ENCODE measurements at regions not wholly inside any gene's neighbourhood (a gene's known extent, or its start where the extent isn't known, plus 50 kb on each side); places are given as distances from the start of the nearest gene placed in this dataset.

DNA sequence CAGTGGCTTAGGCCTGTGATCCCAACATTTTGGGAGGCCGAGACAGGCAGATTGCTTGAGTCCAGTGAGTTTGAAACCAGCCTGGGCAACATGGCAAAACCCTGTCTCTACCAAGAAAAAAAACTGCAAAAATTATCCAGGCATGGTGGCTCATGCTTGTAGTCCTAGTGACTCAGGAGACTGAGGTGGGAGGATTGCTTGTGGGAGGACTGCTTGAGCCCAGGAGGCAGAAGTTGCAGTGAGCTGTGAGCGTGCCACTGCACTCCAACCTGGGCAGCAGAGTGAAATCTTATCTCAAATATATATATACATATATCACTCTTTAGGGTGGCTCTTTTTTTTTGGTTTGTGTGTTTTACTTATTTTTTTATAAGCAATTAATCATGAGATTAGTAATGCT is 83.7 kb upstream of the WDR72 start:
- no peaks in the 10 kb centered on the region for H3K79me2 ChIP-seq (ENCODE audit: control insufficient read depth, insufficient read depth, low read length)
- dilution Hi-C loops (cut with MboI; ENCODE audit: extremely low pct_ligation_motif_present, low sequenced_read_pairs), result no loop called here
- H3K9me3 ChIP-seq (ENCODE audit: control insufficient read depth, low read depth, low read length), result no peaks in the 10 kb centered on the region
- H3K36me3 ChIP-seq (ENCODE audit: control insufficient read depth in 2 of 2, extremely low read depth in 1 of 2, insufficient read depth in 2 of 2, low read length in 2 of 2), result no peaks in the 10 kb centered on the region
- no peaks in the 10 kb centered on the region for H4K20me1 ChIP-seq (ENCODE audit: control insufficient read depth, extremely low read depth, insufficient read depth, low read length)
- no peak overlapping the region for H3K9ac ChIP-seq (ENCODE audit: control insufficient read depth, extremely low read depth, insufficient read depth, low read length)
- no peaks in the 10 kb centered on the region for H3K4me1 ChIP-seq (ENCODE audit: control insufficient read depth, extremely low read depth, insufficient read depth, low read length)
- no peak overlapping the region for H3K27ac ChIP-seq (ENCODE audit: control insufficient read depth, insufficient read depth, low read length)
- H3K27me3 ChIP-seq (ENCODE audit: control insufficient read depth, extremely low read depth, insufficient read depth, low read length), result no peaks in the 10 kb centered on the region
- H3K9me1 ChIP-seq (ENCODE audit: control insufficient read depth, extremely low read depth, insufficient read depth, low read length), result no peaks in the 10 kb centered on the region
- no peak overlapping the region for H3K4me2 ChIP-seq (ENCODE audit: control insufficient read depth, extremely low read depth, insufficient read depth, low read depth, low read length)
- FAIRE-seq, result no peak
- no peak for DNase-seq (ENCODE audit: low read depth, low spot score)
- no peak overlapping the region for H2AFZ ChIP-seq (ENCODE audit: control insufficient read depth, low read length)
- H3K4me3 ChIP-seq (ENCODE audit: control insufficient read depth in 2 of 3, extremely low read depth in 1 of 3, insufficient read depth in 2 of 3, low read depth in 1 of 3, low read length in 3 of 3), result no peak overlapping the region
- TF ChIP-seq EZH2 (IDR thresholded peaks at IDR 0.05; ENCODE audit: low read length), result no peak
- TF ChIP-seq, protein P1, sequence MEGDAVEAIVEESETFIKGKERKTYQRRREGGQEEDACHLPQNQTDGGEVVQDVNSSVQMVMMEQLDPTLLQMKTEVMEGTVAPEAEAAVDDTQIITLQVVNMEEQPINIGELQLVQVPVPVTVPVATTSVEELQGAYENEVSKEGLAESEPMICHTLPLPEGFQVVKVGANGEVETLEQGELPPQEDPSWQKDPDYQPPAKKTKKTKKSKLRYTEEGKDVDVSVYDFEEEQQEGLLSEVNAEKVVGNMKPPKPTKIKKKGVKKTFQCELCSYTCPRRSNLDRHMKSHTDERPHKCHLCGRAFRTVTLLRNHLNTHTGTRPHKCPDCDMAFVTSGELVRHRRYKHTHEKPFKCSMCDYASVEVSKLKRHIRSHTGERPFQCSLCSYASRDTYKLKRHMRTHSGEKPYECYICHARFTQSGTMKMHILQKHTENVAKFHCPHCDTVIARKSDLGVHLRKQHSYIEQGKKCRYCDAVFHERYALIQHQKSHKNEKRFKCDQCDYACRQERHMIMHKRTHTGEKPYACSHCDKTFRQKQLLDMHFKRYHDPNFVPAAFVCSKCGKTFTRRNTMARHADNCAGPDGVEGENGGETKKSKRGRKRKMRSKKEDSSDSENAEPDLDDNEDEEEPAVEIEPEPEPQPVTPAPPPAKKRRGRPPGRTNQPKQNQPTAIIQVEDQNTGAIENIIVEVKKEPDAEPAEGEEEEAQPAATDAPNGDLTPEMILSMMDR (optimal IDR thresholded peaks at IDR 0.05 in 1 of 3, IDR thresholded peaks at IDR 0.05 in 1 of 3, conservative IDR thresholded peaks at IDR 0.05 in 1 of 3; ENCODE audit: extremely low read depth in 1 of 3, insufficient read depth in 2 of 3, low read length in 3 of 3), result no peak

GRCh38 chr15:53841651-53842050 is 82.2 kb upstream of the WDR72 start:
- dilution Hi-C loops (cut with MboI; ENCODE audit: extremely low pct_ligation_motif_present, low sequenced_read_pairs), result no loop called here
- H2AFZ ChIP-seq (ENCODE audit: control insufficient read depth, low read length), result no peak overlapping the region
- no peak overlapping the region for H3K4me2 ChIP-seq (ENCODE audit: control insufficient read depth, extremely low read depth, insufficient read depth, low read depth, low read length)
- H3K4me1 ChIP-seq (ENCODE audit: control insufficient read depth, extremely low read depth, insufficient read depth, low read length), result no peaks in the 10 kb centered on the region
- H3K9me3 ChIP-seq (ENCODE audit: control insufficient read depth, low read depth, low read length), result no peaks in the 10 kb centered on the region
- H4K20me1 ChIP-seq (ENCODE audit: control insufficient read depth, extremely low read depth, insufficient read depth, low read length), result no peaks in the 10 kb centered on the region
- DNase-seq (ENCODE audit: low read depth, low spot score) (no peak), FAIRE-seq (no peak)
- H3K9ac ChIP-seq (ENCODE audit: control insufficient read depth, extremely low read depth, insufficient read depth, low read length), result no peak overlapping the region
- H3K9me1 ChIP-seq (ENCODE audit: control insufficient read depth, extremely low read depth, insufficient read depth, low read length), result no peaks in the 10 kb centered on the region
- no peaks in the 10 kb centered on the region for H3K27me3 ChIP-seq (ENCODE audit: control insufficient read depth, extremely low read depth, insufficient read depth, low read length)
- H3K4me3 ChIP-seq (ENCODE audit: control insufficient read depth in 2 of 3, extremely low read depth in 1 of 3, insufficient read depth in 2 of 3, low read depth in 1 of 3, low read length in 3 of 3), result no peak overlapping the region
- H3K27ac ChIP-seq (ENCODE audit: control insufficient read depth, insufficient read depth, low read length), result no peak overlapping the region
- TF ChIP-seq, protein P1 (optimal IDR thresholded peaks at IDR 0.05 in 1 of 3, IDR thresholded peaks at IDR 0.05 in 1 of 3, conservative IDR thresholded peaks at IDR 0.05 in 1 of 3; ENCODE audit: extremely low read depth in 1 of 3, insufficient read depth in 2 of 3, low read length in 3 of 3), result no peak
- TF ChIP-seq EZH2 (IDR thresholded peaks at IDR 0.05; ENCODE audit: low read length), result no peak
- H3K36me3 ChIP-seq (ENCODE audit: control insufficient read depth in 2 of 2, extremely low read depth in 1 of 2, insufficient read depth in 2 of 2, low read length in 2 of 2), result no peaks in the 10 kb centered on the region
- no peaks in the 10 kb centered on the region for H3K79me2 ChIP-seq (ENCODE audit: control insufficient read depth, insufficient read depth, low read length)
